GM19372 (cell line): ENCODE measurements at regions not wholly inside any gene's neighbourhood (a gene's known extent, or its start where the extent isn't known, plus 50 kb on each side); places are given as distances from the start of the nearest gene placed in this dataset.

Source experiments
- ATAC-seq: cut with Tn5 transposase; IDR thresholded peaks from one replicate; pipeline ENCODE4 v1.9.1; 2021; ENCODE audit warnings: mild to moderate bottlenecking, low read depth, moderate library complexity; ENCODE audit not compliant: unreplicated experiment

DNA sequence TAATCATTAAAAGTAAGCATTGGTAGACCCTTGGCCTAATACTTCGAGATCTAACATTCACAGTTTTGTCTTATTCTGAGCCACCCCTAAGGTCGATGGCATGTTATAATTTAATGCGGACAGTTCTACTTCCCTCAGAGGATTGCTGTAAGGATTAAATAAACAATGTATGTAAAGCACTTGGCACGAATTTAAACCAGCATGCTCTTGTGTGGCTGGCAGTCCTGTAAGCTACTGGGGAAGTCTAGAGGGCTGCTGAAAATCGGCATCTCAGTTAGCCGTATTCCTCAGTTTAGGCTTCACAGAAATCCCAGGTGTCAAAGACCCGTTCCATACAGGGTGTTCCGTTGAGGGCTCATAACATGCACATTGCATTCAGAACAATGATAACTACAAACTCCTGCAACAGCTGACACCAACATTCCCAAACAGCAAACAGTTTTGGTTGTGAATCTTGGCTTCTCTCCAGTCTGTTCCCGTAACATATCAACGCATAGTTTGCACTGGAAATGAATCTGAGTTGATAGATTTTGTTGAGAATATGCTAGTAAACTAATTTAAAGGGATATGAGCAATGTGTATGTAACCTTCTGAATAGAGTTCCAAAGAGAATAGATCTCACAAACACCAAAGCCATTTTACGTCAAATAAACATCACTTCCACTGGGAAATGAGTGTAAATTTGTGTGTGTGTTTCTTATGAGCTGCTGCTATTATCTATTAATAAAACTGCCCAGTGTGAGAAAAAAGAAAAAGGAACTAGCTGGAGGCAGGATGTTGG is 52.2 kb upstream of the ACKR3 start:
- no peak for ATAC-seq
